Peyer's patch (tissue), 4 donors: ENCODE measurements at regions not wholly inside any gene's neighbourhood (a gene's known extent, or its start where the extent isn't known, plus 50 kb on each side); places are given as distances from the start of the nearest gene placed in this dataset.

Experiments
- CTCF ChIP-seq, 6 experiments: fragments of 450-650 bp in 4 of 6; fragments of 200-600 bp in 2 of 6; sonication (generic) in 1 of 6; IDR thresholded peaks; one replicate each; pipeline ENCODE4 v1.5.1; 2017 to 2019; ENCODE audit warnings: antibody characterized with exemption in 6 of 6, mild to moderate bottlenecking in 3 of 6, moderate library complexity in 1 of 6
- POLR2A ChIP-seq, 2 donors: fragments of 450-650 bp; IDR thresholded peaks; one replicate each; pipeline ENCODE4 v1.5.1; 2017; ENCODE audit warnings: antibody characterized with exemption in 2 of 2, mild to moderate bottlenecking in 2 of 2, moderate library complexity in 2 of 2

- no peak for TF ChIP-seq CTCF (IDR thresholded peaks at IDR 0.05)
- TF ChIP-seq POLR2A (IDR thresholded peaks at IDR 0.05) = no peak
These were observed 265.1 kb downstream of the EIPR1 start for GRCh38 chr2:3112553-3112952.
